ENCODE measurements at regions not wholly inside any gene's neighbourhood (a gene's known extent, or its start where the extent isn't known, plus 50 kb on each side); places are given as distances from the start of the nearest gene placed in this dataset.
A peak's percentile ranks its signal among the peaks of the same experiment; 100 is the strongest.

- no peak for DNase-seq
Measured at GRCh38 chr2:181771356-181771755, 91.0 kb upstream of the NEUROD1 start.

DNA sequence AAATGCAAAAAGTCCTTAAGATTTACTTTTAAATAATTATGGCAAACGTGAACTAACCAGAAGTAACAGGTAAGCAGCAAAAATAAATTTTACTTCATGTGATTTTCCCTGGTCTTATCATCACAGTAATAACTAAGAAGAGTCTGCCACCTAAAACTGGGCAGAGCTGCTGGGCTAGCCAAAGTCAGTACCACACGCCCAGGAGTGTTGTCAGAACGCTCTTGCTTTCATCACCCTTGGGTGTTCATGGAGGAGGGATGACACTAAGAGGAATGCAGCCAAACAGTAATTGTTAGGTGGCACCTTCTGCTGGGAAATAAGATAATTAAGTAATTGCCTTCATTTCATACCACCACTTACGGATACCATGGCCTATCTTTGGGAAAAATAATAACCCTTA lies 92.0 kb upstream of the NEUROD1 start:
- DNase-seq, result no peak

GRCh38 chr2:181772777-181773176 lies 92.5 kb upstream of the NEUROD1 start:
- DNase-seq, result no peak

GRCh38 chr2:181774685-181775084 lies 94.4 kb upstream of the NEUROD1 start:
- no peak for DNase-seq

DNA sequence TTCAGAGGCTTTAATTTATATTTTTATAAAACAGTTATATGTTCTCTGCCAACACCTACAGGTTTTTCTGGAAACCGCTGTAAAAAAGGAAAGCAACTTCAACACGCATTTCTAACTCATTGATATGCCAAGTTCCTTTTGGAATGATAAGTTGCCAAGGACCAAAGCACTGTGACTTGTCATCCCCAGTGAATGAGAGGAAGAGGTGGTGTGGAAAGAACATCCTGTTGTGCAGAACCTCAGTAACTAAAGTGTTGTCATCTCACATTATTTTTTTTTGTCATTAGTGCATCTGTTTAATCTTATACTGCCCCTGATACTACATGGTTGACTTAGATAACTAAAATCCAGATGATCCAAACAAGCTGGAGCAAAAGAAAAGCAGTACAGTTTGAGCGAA lies 96.0 kb upstream of the NEUROD1 start:
- DNase-seq, result no peak

GRCh38 chr2:181777734-181778133 lies 97.4 kb upstream of the NEUROD1 start:
- DNase-seq, result no peak

GRCh38 chr2:181778621-181779201 lies 98.4 kb upstream of the NEUROD1 start:
- no peak for DNase-seq

DNA sequence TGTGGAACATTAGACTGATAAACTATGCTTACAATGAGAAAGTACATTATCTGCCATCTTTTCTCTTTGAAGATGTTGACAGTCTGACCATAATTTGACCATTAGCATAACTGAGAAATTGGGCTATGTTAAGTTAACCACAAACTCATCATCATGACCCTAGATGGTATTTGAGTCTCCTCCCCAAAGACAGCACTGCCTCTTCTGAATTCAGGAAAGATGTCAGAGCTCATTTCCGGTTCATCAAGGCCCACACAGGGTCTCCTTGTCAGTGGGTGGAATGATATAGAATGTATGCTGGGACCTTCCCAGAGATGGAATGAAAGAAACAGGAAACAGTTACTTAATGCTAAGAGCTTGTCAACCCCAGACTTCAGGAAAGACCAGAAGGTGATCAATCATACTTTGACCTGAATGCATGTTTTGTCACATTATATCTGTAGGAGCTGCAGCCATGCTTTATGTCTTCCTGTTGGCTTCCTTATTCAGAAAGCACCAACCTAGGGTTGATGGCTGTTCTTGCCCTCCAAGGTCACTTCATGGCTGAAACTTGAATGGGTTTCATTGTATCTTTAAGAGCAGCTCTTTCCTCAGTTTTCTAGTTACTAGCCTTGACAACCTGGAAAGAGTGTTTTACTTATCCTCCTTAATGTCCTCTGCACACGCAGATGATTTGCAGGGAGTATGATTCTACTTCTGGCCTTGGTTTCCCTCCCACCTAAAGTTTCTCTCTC lies 99.1 kb upstream of the NEUROD1 start:
- peak in 1 of 5 experiments; percentile 26 for DNase-seq

GRCh38 chr2:181780047-181780651 lies 99.8 kb upstream of the NEUROD1 start:
- DNase-seq, result no peak

GRCh38 chr2:181780657-181781056 lies 100.3 kb upstream of the NEUROD1 start:
- DNase-seq, result no peak

DNA sequence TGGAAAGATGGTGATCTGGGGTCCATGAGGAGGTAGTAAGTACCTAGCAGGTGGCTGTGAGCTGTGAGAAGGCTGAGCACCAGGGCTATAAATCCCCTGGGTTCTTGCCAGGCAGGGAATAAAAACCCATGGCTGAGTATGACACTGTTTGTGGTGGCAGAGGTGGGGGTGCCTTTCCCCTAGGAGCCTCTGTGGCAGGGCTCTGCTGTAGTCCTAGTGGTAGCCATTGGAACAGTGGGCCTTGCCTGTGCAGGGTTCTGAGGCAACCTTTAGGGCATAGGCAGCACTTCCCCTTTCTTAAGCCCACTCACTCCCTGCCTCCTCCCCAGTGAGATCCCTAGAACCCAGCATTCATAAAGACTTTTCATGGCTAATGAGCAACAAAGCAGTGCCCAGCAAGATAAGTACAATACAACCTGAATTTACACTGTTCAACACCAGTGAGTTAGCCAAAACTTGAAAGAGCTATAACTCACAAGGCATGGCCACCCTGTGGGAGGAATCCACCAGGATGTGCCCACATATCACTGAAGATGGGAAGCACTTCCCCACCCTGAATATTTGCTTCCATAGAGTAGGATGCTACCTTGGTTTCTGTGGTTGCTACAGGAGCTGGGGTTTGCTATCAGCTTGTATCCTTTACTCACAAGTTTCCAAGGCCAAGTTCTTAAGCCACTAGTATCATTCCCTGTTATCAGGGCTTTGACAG lies 100.9 kb upstream of the NEUROD1 start:
- no peak for DNase-seq

- DNase-seq, result no peak
Measured at GRCh38 chr2:181782660-181783059, 102.3 kb upstream of the NEUROD1 start.

DNA sequence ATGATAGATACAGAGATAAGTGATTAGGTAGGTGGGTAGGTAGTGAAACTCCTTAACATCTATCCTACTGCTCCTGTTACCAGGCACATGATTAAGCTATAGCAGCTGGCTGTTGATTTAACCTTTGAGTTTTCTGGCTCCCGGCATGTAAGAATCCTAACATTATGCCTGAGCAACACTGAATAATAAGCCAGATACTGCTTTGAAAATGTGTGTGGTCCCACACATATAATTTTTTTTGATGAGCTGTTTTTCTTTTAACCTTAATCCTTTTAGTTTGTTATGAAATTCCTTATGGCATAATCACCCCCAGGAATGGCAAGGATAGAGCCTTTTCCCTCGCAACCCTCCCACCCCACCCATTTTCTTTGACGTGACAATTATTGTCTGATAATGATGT lies 104.2 kb upstream of the NEUROD1 start:
- no peak for DNase-seq

DNA sequence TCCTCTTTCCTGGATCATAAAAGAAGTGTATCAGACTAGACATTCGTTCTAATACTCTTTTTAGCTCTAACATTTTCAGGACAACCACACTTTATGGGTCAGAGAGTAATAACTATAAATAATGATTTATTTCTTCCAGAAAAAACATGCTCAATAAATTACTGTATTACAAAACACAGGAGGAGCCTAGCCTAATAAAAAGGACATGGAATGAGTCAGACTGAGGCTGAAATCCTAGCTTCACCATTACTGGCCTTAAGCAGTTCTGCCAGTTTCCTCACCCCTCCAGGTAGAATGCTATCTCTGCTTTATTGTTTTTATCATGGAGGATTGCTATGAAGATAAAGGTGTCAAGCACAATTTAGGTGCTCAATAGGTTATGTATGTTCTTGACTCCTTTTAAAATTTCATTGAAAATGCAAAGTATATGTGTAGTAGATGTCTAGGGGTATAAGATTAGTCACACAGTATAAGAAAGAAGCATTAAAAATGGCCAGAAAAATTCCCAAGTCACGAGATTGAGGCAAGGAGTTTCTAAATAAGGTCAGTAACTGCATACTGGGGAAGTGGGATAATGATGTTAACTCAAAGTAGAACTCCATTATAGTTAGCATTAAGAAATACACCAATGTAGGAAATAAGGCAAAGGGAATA lies 105.5 kb upstream of the NEUROD1 start:
- no peak for DNase-seq

GRCh38 chr2:181786371-181787228 lies 104.9 kb upstream of the ITPRID2 start:
- no peak for DNase-seq

- DNase-seq, result peak in 1 of 5 experiments; percentile 70
Measured at GRCh38 chr2:181787310-181788048, 104.1 kb upstream of the ITPRID2 start.

- no peak for DNase-seq
Measured at GRCh38 chr2:181788897-181789555, 102.5 kb upstream of the ITPRID2 start.

GRCh38 chr2:181789827-181790448 lies 101.6 kb upstream of the ITPRID2 start:
- peak in 1 of 5 experiments; percentile 36 for DNase-seq

GRCh38 chr2:181790716-181791649 lies 100.5 kb upstream of the ITPRID2 start:
- DNase-seq, result peak in 1 of 5 experiments; percentile 95
